CD4-positive, alpha-beta memory T cell (primary cell): ENCODE measurements at regions not wholly inside any gene's neighbourhood (a gene's known extent, or its start where the extent isn't known, plus 50 kb on each side); places are given as distances from the start of the nearest gene placed in this dataset.

Experiments
- CTCF ChIA-PET: fragments of 350-600 bp; sonication (Branson Sonifier 250); formaldehyde crosslinking; loops from one replicate; lab custom pipeline; 2021; ENCODE audit warnings: inconsistent platforms; ENCODE audit not compliant: partially characterized antibody; lab: Charles Lee
- POLR2A ChIA-PET: fragments of 350-600 bp; sonication (Branson Sonifier 250); formaldehyde crosslinking; loops from one replicate; lab custom pipeline; 2021; ENCODE audit not compliant: partially characterized antibody; lab: Charles Lee
- DNase-seq, 5 donors: peaks; one replicate each; pipeline versions ENCODE4 v3.0.0 to v3.0.0-alpha.2; 2020 to 2022; ENCODE audit warnings: mixed read lengths in 1 of 5
- H3K27ac ChIP-seq: one replicate; pipeline ENCODE4 v1.7.0; 2013; ENCODE audit warnings: low read depth, low read length
- H3K27me3 ChIP-seq: 2 replicates; pipeline ENCODE4 v1.7.0; 2013; ENCODE audit warnings: mild to moderate bottlenecking, low read length, moderate library complexity; ENCODE audit not compliant: insufficient read depth
- H3K36me3 ChIP-seq: 2 replicates; pipeline ENCODE4 v1.7.0; 2013; ENCODE audit warnings: mild to moderate bottlenecking, low read length, moderate library complexity; ENCODE audit not compliant: insufficient read depth
- H3K4me1 ChIP-seq: 2 replicates; pipeline ENCODE4 v1.7.0; 2013; ENCODE audit warnings: mild to moderate bottlenecking, low read length, moderate library complexity; ENCODE audit not compliant: insufficient read depth
- H3K4me3 ChIP-seq, 2 donors: one replicate each; pipeline ENCODE4 v1.7.0; 2013; ENCODE audit warnings: low read length in 2 of 2, mild to moderate bottlenecking in 1 of 2
- H3K9me3 ChIP-seq, 2 donors: one replicate each; pipeline ENCODE4 v1.7.0; 2013; ENCODE audit warnings: low read length in 2 of 2, control low read depth in 1 of 2; ENCODE audit not compliant: control insufficient read depth in 1 of 2
- H3K27ac Mint-ChIP-seq, 7 donors: one replicate each; pipeline ENCODE4 v1.8.0; 2020 to 2021; ENCODE audit warnings: mixed read lengths in 7 of 7, mild to moderate bottlenecking in 6 of 7, inconsistent platforms in 3 of 7, moderate library complexity in 3 of 7
- H3K27me3 Mint-ChIP-seq, 2 donors: one replicate each; pipeline ENCODE4 v1.8.0; 2020 to 2021; ENCODE audit warnings: mixed read lengths in 2 of 2
- H3K36me3 Mint-ChIP-seq, 2 donors: one replicate each; pipeline ENCODE4 v1.8.0; 2020 to 2021; ENCODE audit warnings: mixed read lengths in 2 of 2, inconsistent platforms in 1 of 2, mild to moderate bottlenecking in 1 of 2
- H3K4me1 Mint-ChIP-seq, 4 donors: one replicate each; pipeline ENCODE4 v1.8.0; 2020 to 2021; ENCODE audit warnings: mixed read lengths in 4 of 4, mild to moderate bottlenecking in 1 of 4
- H3K4me3 Mint-ChIP-seq, 8 donors: one replicate each; pipeline ENCODE4 v1.8.0; 2020 to 2021; ENCODE audit warnings: mixed read lengths in 8 of 8, mild to moderate bottlenecking in 7 of 8, moderate library complexity in 6 of 8, inconsistent platforms in 3 of 8
- H3K9me3 Mint-ChIP-seq, 8 donors: one replicate each; pipeline ENCODE4 v1.8.0; 2020 to 2021; ENCODE audit warnings: mixed read lengths in 8 of 8, mild to moderate bottlenecking in 5 of 8, inconsistent platforms in 3 of 8, moderate library complexity in 1 of 8
- intact Hi-C: fragments of 100-400 bp; cut with micrococcal nuclease; formaldehyde crosslinking; loops from one replicate; pipeline ENCODE4 v1.15.1; 2023

DNA sequence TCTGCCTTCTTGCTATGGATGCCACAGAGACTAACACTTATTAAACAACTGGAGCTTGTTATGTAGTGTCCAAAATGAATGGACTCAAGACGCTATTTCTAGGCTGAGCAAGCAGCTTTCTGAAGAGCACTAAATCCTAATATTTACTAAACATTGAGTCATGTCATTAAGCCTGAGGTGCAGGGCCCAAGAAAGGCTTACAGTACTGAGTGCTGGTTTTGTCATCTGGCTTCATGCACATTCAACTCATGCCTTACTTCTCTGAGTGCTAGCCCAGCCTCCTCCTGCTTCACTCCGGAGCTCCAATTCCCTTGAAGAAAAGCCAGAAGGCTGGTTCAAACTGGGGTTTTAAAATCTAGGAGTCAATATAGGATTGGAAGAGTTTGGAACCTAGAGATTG, 363.3 kb upstream of the CDH5 start:
- DNase-seq: no peak
- Mint-ChIP-seq H3K4me1 (no peaks in the 10 kb centered on the region), H3K27ac (no peak overlapping the region)

DNA sequence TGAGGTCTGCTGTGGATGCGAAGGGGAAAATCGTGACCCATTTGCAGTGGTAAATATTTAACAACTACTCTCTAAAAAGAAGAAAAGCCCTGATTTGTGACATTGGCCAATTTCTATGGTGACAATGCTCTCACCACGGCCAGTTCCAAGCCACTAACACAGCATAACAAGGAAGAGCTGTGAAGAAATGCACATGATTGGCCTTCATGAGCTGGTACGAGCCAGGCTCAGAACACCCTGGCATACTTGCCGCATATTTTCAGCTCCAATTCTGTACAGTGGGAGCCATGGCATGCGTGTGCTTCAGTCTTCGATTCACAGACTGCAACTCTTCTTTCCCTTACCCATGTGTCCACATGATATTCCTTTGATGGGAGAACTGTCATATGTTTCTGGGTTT, 363.9 kb upstream of the CDH5 start:
- Mint-ChIP-seq H3K36me3 (no peaks in the 10 kb centered on the region), H3K9me3 (peaks cover 0 to 4% (median 0%) of the 10 kb centered on the region in 8 donors), H3K27ac (no peak overlapping the region), H3K27me3 (peaks cover 0 to 7% of the 10 kb centered on the region in 2 donors), H3K4me3 (no peak overlapping the region), H3K4me1 (no peaks in the 10 kb centered on the region)
- no peaks in the 10 kb centered on the region for H3K27me3 ChIP-seq
- no peaks in the 10 kb centered on the region for H3K36me3 ChIP-seq
- intact Hi-C loops: no loop called here
- H3K4me1 ChIP-seq: no peaks in the 10 kb centered on the region
- ChIA-PET CTCF (no interaction called here), POLR2A (no interaction called here)
- H3K4me3 ChIP-seq: no peak overlapping the region
- no peaks in the 10 kb centered on the region for H3K9me3 ChIP-seq
- no peak for DNase-seq
- H3K27ac ChIP-seq: no peak overlapping the region

More for the DNA sequence above, 363.3 kb upstream of the CDH5 start:
- POLR2A ChIA-PET: no interaction called here
- CTCF ChIA-PET: no interaction called here
- Histone ChIP-seq H3K4me1 (no peaks in the 10 kb centered on the region), H3K9me3 (no peaks in the 10 kb centered on the region), H3K36me3 (no peaks in the 10 kb centered on the region), H3K27ac (no peak overlapping the region), H3K4me3 (no peak overlapping the region), H3K27me3 (no peaks in the 10 kb centered on the region)
- Mint-ChIP-seq H3K36me3 (no peaks in the 10 kb centered on the region), H3K4me3 (no peak overlapping the region), H3K27me3 (peaks cover 0 to 7% of the 10 kb centered on the region in 2 donors), H3K9me3 (peaks cover 0 to 4% (median 0%) of the 10 kb centered on the region in 8 donors)
- intact Hi-C loops: no loop called here

- peaks cover 0 to 7% of the 10 kb centered on the region in 2 donors for H3K27me3 Mint-ChIP-seq
- ChIA-PET CTCF (no interaction called here), POLR2A (no interaction called here)
- Histone ChIP-seq H3K36me3 (no peaks in the 10 kb centered on the region), H3K4me3 (no peak overlapping the region), H3K4me1 (no peaks in the 10 kb centered on the region), H3K27me3 (no peaks in the 10 kb centered on the region), H3K9me3 (no peaks in the 10 kb centered on the region), H3K27ac (no peak overlapping the region)
- no peak overlapping the region for H3K27ac Mint-ChIP-seq
- intact Hi-C loops: no loop called here
- no peak for DNase-seq
- peak overlapping the region in 1 of 8 donors; percentile 6 for H3K4me3 Mint-ChIP-seq
- peaks cover 0 to 4% (median 0%) of the 10 kb centered on the region in 8 donors for H3K9me3 Mint-ChIP-seq
- no peaks in the 10 kb centered on the region for H3K36me3 Mint-ChIP-seq
- H3K4me1 Mint-ChIP-seq: no peaks in the 10 kb centered on the region
Measured at GRCh38 chr16:66001432-66001831, 365.1 kb upstream of the CDH5 start.

- H3K27ac ChIP-seq: no peak overlapping the region
- no peaks in the 10 kb centered on the region for H3K36me3 Mint-ChIP-seq
- POLR2A ChIA-PET: no interaction called here
- no peaks in the 10 kb centered on the region for H3K36me3 ChIP-seq
- H3K9me3 ChIP-seq: no peaks in the 10 kb centered on the region
- DNase-seq: no peak
- no peak overlapping the region for H3K4me3 ChIP-seq
- H3K4me1 ChIP-seq: no peaks in the 10 kb centered on the region
- no peaks in the 10 kb centered on the region for H3K4me1 Mint-ChIP-seq
- intact Hi-C loops: no loop called here
- H3K27ac Mint-ChIP-seq: no peak overlapping the region
- H3K27me3 Mint-ChIP-seq: peaks cover 0 to 5% of the 10 kb centered on the region in 2 donors
- peaks cover 4% of the 10 kb centered on the region for H3K27me3 ChIP-seq
- no peak overlapping the region for H3K4me3 Mint-ChIP-seq
- H3K9me3 Mint-ChIP-seq: peaks cover 0 to 4% (median 0%) of the 10 kb centered on the region in 8 donors
- CTCF ChIA-PET: no interaction called here
Measured at GRCh38 chr16:65998443-65998842, 368.0 kb upstream of the CDH5 start.

DNA sequence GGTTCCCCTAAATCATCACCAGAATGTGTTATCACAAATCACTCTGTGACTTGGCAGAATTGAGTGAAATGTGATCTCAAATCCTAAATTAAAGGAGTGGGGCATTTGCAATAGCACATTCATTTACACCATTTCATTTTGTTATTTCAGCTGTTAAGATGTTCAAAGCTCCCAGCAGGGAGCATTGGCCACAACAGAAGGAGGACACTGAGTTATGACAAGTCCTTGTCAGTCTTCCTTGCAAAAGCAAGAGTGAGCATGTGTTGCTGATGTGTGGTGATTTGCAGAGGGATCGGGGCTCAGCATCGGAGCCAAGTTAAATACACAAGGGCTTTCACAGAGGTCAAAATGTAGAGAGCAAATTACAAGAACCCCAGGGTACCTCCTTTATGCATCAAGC, 372.2 kb upstream of the CDH5 start:
- intact Hi-C loops: no loop called here
- no peaks in the 10 kb centered on the region for H3K36me3 ChIP-seq
- Mint-ChIP-seq H3K27ac (no peak overlapping the region), H3K9me3 (peaks cover 0 to 4% (median 0%) of the 10 kb centered on the region in 8 donors), H3K4me3 (no peak overlapping the region), H3K36me3 (no peaks in the 10 kb centered on the region), H3K27me3 (peaks cover 1 to 5% of the 10 kb centered on the region in 2 donors), H3K4me1 (no peaks in the 10 kb centered on the region)
- H3K4me1 ChIP-seq: no peaks in the 10 kb centered on the region
- POLR2A ChIA-PET: no interaction called here
- no peak overlapping the region for H3K4me3 ChIP-seq
- H3K27ac ChIP-seq: no peak overlapping the region
- no peak for DNase-seq
- no peaks in the 10 kb centered on the region for H3K9me3 ChIP-seq
- CTCF ChIA-PET: no interaction called here
- peaks cover 4% of the 10 kb centered on the region for H3K27me3 ChIP-seq

- ChIA-PET CTCF (no interaction called here), POLR2A (no interaction called here)
- no peaks in the 10 kb centered on the region for H3K4me1 Mint-ChIP-seq
- peaks cover 1 to 7% of the 10 kb centered on the region in 2 donors for H3K27me3 Mint-ChIP-seq
- no peak overlapping the region for H3K27ac ChIP-seq
- no peaks in the 10 kb centered on the region for H3K9me3 ChIP-seq
- no peaks in the 10 kb centered on the region for H3K4me1 ChIP-seq
- no peaks in the 10 kb centered on the region for H3K36me3 ChIP-seq
- H3K4me3 ChIP-seq: no peak overlapping the region
- intact Hi-C loops: no loop called here
- no peak overlapping the region for H3K4me3 Mint-ChIP-seq
- peaks cover 0 to 3% (median 0%) of the 10 kb centered on the region in 8 donors for H3K9me3 Mint-ChIP-seq
- no peaks in the 10 kb centered on the region for H3K36me3 Mint-ChIP-seq
- peaks cover 4% of the 10 kb centered on the region for H3K27me3 ChIP-seq
- DNase-seq: no peak
- no peak overlapping the region for H3K27ac Mint-ChIP-seq
Measured at GRCh38 chr16:65991149-65991701, 375.3 kb upstream of the CDH5 start.

DNA sequence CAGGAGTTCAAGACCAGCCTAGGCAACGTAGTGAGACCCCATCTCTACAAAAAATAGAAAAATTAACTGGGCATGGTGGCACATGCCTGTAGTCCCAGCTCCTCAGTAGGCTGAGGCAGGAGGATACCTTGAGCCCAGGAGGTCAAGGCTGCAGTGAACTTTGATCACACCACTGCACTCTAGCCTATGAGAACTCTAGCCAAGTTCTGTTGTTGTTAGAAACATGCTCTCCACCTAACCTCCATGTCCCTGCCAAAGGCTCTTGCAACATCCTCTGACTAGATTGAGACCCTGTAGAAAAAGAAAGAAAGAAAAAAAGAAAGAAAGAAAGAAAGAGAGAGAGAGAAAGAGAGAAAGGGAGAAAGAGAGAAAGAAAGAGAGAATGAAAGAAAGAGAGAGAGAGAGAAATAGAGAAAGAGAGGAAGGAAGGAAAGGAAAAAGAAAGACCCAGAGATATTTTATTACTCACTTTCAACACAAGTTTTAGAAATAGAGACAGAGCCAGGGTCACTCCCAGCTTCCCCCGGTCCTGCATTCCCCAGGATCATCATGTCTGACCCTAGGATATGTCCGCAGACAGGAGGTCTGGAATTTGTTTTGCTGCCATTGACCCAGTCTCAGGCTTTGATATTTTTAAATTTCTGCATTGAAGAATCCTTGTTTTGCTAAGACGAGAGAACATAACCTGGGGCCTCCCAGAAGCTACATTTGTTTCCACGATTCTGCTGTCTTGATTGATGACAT, 376.5 kb upstream of the CDH5 start:
- DNase-seq: no peak
- Mint-ChIP-seq H3K9me3 (peaks cover 0 to 3% (median 0%) of the 10 kb centered on the region in 8 donors), H3K36me3 (no peaks in the 10 kb centered on the region), H3K4me3 (no peak overlapping the region), H3K27me3 (peaks cover 1 to 7% of the 10 kb centered on the region in 2 donors), H3K4me1 (no peaks in the 10 kb centered on the region), H3K27ac (no peak overlapping the region)
- CTCF ChIA-PET: no interaction called here
- Histone ChIP-seq H3K27me3 (peaks cover 4% of the 10 kb centered on the region), H3K9me3 (no peaks in the 10 kb centered on the region), H3K27ac (no peak overlapping the region), H3K4me1 (no peaks in the 10 kb centered on the region), H3K36me3 (no peaks in the 10 kb centered on the region), H3K4me3 (no peak overlapping the region)
- intact Hi-C loops: no loop called here
- POLR2A ChIA-PET: no interaction called here
